ENCODE measurements at regions not wholly inside any gene's neighbourhood (a gene's known extent, or its start where the extent isn't known, plus 50 kb on each side); places are given as distances from the start of the nearest gene placed in this dataset.

- no peaks in the 10 kb centered on the region; a peak in 1 of 4 replicates for H3K4me1 ChIP-seq (ENCODE audit: control insufficient read depth in 1 of 2, insufficient read depth in 2 of 2, low read depth in 1 of 2, low read length in 1 of 2)
- H3K9me2 ChIP-seq = no peaks in the 10 kb centered on the region
- H2AFZ ChIP-seq (ENCODE audit: low read depth) = no peak overlapping the region
- 53% methylated on average over 7 of the region's 7 CpGs for WGBS (ENCODE audit: low lambda C conversion rate)
- no peaks in the 10 kb centered on the region for H3K9me3 ChIP-seq
- H3K4me3 ChIP-seq (ENCODE audit: low read depth in 2 of 2, low read length in 1 of 2) = no peak overlapping the region
- ChIA-PET POLR2A (no interaction called here), CTCF (interaction anchor here (1.3 to 2.4 kb wide), 3 partner anchors 10 to 103 kb away, joined by 3 to 8 read pairs (median 3); no protein-coding TSS in a partner anchor)
- TF ChIP-seq PBX3 (IDR thresholded peaks at IDR 0.05) = no peak
- TF ChIP-seq GABPA (IDR thresholded peaks at IDR 0.05; ENCODE audit: low read depth) = no peak
- TF ChIP-seq ZBTB33 (IDR thresholded peaks at IDR 0.05; ENCODE audit: borderline replicate concordance, low read depth) = no peak
- TF ChIP-seq MXI1 (IDR thresholded peaks at IDR 0.05; ENCODE audit: low read depth, low read length) = no peak
- TF ChIP-seq MAX (IDR thresholded peaks at IDR 0.05; ENCODE audit: low read depth) = no peak
- no peak for TF ChIP-seq ELF1 (IDR thresholded peaks at IDR 0.05)
- TF ChIP-seq USF1 (IDR thresholded peaks at IDR 0.05; ENCODE audit: borderline replicate concordance, low read depth) = no peak
- no peak for TF ChIP-seq CTCF (IDR thresholded peaks at IDR 0.05)
- TF ChIP-seq RCOR1 (IDR thresholded peaks at IDR 0.05; ENCODE audit: low read length) = no peak
- no peak for TF ChIP-seq REST (IDR thresholded peaks at IDR 0.05; ENCODE audit: low read depth, low read length)
- no peak for TF ChIP-seq USF2 (IDR thresholded peaks at IDR 0.05; ENCODE audit: borderline replicate concordance, low read depth, low read length)
- TF ChIP-seq FOSL2 (IDR thresholded peaks at IDR 0.05; ENCODE audit: borderline replicate concordance, low read depth) = no peak
- no peak for TF ChIP-seq IRF3 (IDR thresholded peaks at IDR 0.05; ENCODE audit: low read depth, low read length)
- TF ChIP-seq EP300 (IDR thresholded peaks at IDR 0.05; ENCODE audit: borderline replicate concordance in 1 of 2, low read depth in 1 of 2, low read length in 1 of 2) = no peak
- TF ChIP-seq EZH2phosphoT487 (IDR thresholded peaks at IDR 0.05; ENCODE audit: borderline replicate concordance, low read depth) = no peak
- no peaks in the 10 kb centered on the region for H3F3A ChIP-seq (replicated peaks; ENCODE audit: insufficient read depth)
- H3K79me2 ChIP-seq (ENCODE audit: insufficient read depth) = no peaks in the 10 kb centered on the region
- H3K4me2 ChIP-seq = no peak overlapping the region
- no peak for DNase-seq
- no peak overlapping the region for H3K9ac ChIP-seq
- no peaks in the 10 kb centered on the region for H3K36me3 ChIP-seq (replicated peaks in 1 of 2; ENCODE audit: control insufficient read depth in 1 of 2, insufficient read depth in 2 of 2, low read length in 1 of 2)
- no peaks in the 10 kb centered on the region for H4K20me1 ChIP-seq (ENCODE audit: insufficient read depth)
- no peak overlapping the region for H3K27ac ChIP-seq (ENCODE audit: low read depth in 2 of 2, low read length in 1 of 2)
- no peaks in the 10 kb centered on the region for H3K27me3 ChIP-seq (ENCODE audit: insufficient read depth)
These were observed 149.4 kb upstream of the STK32A start for GRCh38 chr5:147085409-147085808.
